SU-DHL-6 (cell line): ENCODE measurements at regions not wholly inside any gene's neighbourhood (a gene's known extent, or its start where the extent isn't known, plus 50 kb on each side); places are given as distances from the start of the nearest gene placed in this dataset.

ENCODE experiments used
- H2AFZ ChIP-seq: fragments of 200-600 bp; sonication (generic); 2 replicates; pipeline ENCODE4 v1.6.1; 2014; ENCODE audit warnings: low read depth, mild to moderate bottlenecking, moderate library complexity, mixed read lengths, antibody characterized with exemption, low read length; ENCODE audit not compliant: severe bottlenecking
- H3F3A ChIP-seq: fragments of 200-600 bp; shearing (Covaris generic); 2 replicates; pipeline ENCODE4 v1.6.0; 2016; ENCODE audit warnings: antibody characterized with exemption, mild to moderate bottlenecking; ENCODE audit not compliant: insufficient read depth
- H3K27ac ChIP-seq: fragments of 200-600 bp; sonication (generic); 2 replicates; pipeline ENCODE4 v1.5.1; 2016; ENCODE audit warnings: low read depth, mild to moderate bottlenecking, low read length, moderate library complexity, mixed read lengths
- H3K27me3 ChIP-seq: fragments of 200-600 bp; sonication (generic), shearing (Covaris generic); 2 replicates; pipeline ENCODE4 v1.6.0; 2014; ENCODE audit warnings: mild to moderate bottlenecking, low read length
- H3K36me3 ChIP-seq: fragments of 200-600 bp; sonication (generic); 2 replicates; pipeline ENCODE4 v1.6.1; 2014; ENCODE audit warnings: mild to moderate bottlenecking, low read length, mixed read lengths
- H3K4me2 ChIP-seq: fragments of 300-600, 200-600 bp; shearing (Covaris generic), sonication (generic); 2 replicates; pipeline ENCODE4 v1.6.0; 2014; ENCODE audit warnings: low read length, low read depth, mild to moderate bottlenecking; ENCODE audit not compliant: poor library complexity, severe bottlenecking
- H3K4me3 ChIP-seq: fragments of 200-600 bp; sonication (generic); 2 replicates; pipeline ENCODE4 v1.5.1; 2014; ENCODE audit warnings: antibody characterized with exemption, low read length, mild to moderate bottlenecking, mixed read lengths; ENCODE audit not compliant: insufficient read depth, poor library complexity, severe bottlenecking
- H3K79me2 ChIP-seq: fragments of 200-600 bp; sonication (generic); 2 replicates; pipeline ENCODE4 v1.6.1; 2014; ENCODE audit warnings: mild to moderate bottlenecking, low read length, moderate library complexity; ENCODE audit not compliant: insufficient read depth
- H3K9ac ChIP-seq: fragments of 200-600 bp; sonication (generic); 2 replicates; pipeline ENCODE4 v1.7.0; 2014; ENCODE audit warnings: mild to moderate bottlenecking, low read length
- H3K9me2 ChIP-seq: fragments of 200-600 bp; sonication (generic); replicated peaks from 2 replicates; pipeline ENCODE4 v1.6.1; 2014; ENCODE audit warnings: low read length; ENCODE audit not compliant: insufficient read depth
- H3K9me3 ChIP-seq: fragments of 200-600 bp; sonication (generic); 2 replicates; pipeline ENCODE4 v1.6.1; 2014; ENCODE audit warnings: low read length, mixed read lengths; ENCODE audit not compliant: insufficient read depth
- H4K20me1 ChIP-seq: fragments of 200-600 bp; sonication (generic); 2 replicates; pipeline ENCODE4 v1.6.1; 2014; ENCODE audit warnings: low read depth, mild to moderate bottlenecking, antibody characterized with exemption, low read length, moderate library complexity, mixed read lengths
- EZH2phosphoT487 ChIP-seq: fragments of 200-600 bp; sonication (generic), shearing (Covaris generic); conservative IDR thresholded peaks from 2 replicates; pipeline ENCODE4 v1.6.1; 2018; ENCODE audit warnings: mild to moderate bottlenecking, antibody characterized with exemption, low read length, moderate library complexity, mixed read lengths
- TF ChIP-seq, protein P1 (sequence below): fragments of 200-600 bp; sonication (generic); IDR thresholded peaks from one replicate; pipeline ENCODE4 v1.5.1; 2017; ENCODE audit warnings: antibody characterized with exemption, mild to moderate bottlenecking, low read length, moderate library complexity; ENCODE audit not compliant: insufficient read depth, poor library complexity, severe bottlenecking

DNA sequence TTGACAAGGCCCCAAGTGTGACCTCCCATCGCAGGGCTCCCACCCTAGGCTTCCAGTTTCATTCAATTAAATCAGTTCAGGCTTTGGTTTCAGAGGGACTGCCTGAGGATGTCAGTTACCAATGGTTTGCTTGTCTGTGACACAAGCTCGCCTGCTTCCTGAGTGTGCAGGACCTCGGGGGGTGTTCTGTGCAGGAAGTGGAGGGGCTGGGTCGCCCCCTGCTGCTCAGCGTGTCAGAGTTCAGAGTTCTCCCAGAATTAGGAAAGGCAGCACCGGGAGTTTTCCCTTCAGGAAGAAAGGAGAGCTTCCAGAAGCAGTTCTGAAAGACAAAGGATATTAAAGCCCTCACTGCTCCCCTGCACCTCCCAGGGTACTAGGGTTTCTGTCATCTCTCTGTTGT lies 50.8 kb upstream of the TGM3 start:
- no peak overlapping the region for H3K27ac ChIP-seq
- no peaks in the 10 kb centered on the region for H3K36me3 ChIP-seq
- H4K20me1 ChIP-seq, result no peaks in the 10 kb centered on the region
- H3K27me3 ChIP-seq, result no peaks in the 10 kb centered on the region
- no peak overlapping the region for H3K4me3 ChIP-seq
- H3K9me3 ChIP-seq, result no peaks in the 10 kb centered on the region
- H2AFZ ChIP-seq, result no peak overlapping the region
- no peaks in the 10 kb centered on the region for H3F3A ChIP-seq
- H3K9me2 ChIP-seq, result no peaks in the 10 kb centered on the region
- no peak overlapping the region for H3K4me2 ChIP-seq
- TF ChIP-seq, protein P1, sequence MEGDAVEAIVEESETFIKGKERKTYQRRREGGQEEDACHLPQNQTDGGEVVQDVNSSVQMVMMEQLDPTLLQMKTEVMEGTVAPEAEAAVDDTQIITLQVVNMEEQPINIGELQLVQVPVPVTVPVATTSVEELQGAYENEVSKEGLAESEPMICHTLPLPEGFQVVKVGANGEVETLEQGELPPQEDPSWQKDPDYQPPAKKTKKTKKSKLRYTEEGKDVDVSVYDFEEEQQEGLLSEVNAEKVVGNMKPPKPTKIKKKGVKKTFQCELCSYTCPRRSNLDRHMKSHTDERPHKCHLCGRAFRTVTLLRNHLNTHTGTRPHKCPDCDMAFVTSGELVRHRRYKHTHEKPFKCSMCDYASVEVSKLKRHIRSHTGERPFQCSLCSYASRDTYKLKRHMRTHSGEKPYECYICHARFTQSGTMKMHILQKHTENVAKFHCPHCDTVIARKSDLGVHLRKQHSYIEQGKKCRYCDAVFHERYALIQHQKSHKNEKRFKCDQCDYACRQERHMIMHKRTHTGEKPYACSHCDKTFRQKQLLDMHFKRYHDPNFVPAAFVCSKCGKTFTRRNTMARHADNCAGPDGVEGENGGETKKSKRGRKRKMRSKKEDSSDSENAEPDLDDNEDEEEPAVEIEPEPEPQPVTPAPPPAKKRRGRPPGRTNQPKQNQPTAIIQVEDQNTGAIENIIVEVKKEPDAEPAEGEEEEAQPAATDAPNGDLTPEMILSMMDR, result no peak
- TF ChIP-seq EZH2phosphoT487, result no peak
- H3K79me2 ChIP-seq, result no peaks in the 10 kb centered on the region
- no peak overlapping the region for H3K9ac ChIP-seq

DNA sequence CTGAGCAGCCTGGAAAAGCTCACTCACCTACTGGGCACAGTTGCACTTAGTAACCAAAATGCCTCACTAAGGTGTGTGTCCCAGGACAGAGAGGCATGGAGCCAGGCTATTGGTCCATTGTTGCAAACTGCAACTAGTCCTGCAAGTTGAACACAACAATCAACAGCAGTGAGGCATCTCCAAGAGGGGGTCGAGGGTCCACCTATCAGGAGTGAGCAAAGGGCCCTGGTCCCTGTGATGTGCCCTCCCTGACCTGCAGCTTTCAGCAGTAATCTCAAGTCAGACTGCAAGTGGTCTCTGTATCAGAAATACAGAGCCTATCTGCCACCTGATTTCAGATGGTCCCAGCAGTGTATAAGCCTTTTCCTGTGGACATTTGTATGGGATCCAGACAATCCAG lies 50.2 kb upstream of the TGM3 start:
- no peaks in the 10 kb centered on the region for H3K9me2 ChIP-seq
- H3K4me2 ChIP-seq, result no peak overlapping the region
- H3K4me3 ChIP-seq, result no peak overlapping the region
- H3K9ac ChIP-seq, result no peak overlapping the region
- TF ChIP-seq, protein P1, result no peak
- TF ChIP-seq EZH2phosphoT487, result no peak
- no peaks in the 10 kb centered on the region for H3F3A ChIP-seq
- no peaks in the 10 kb centered on the region for H4K20me1 ChIP-seq
- H3K27ac ChIP-seq, result no peak overlapping the region
- H3K36me3 ChIP-seq, result no peaks in the 10 kb centered on the region
- H3K79me2 ChIP-seq, result no peaks in the 10 kb centered on the region
- H3K27me3 ChIP-seq, result no peaks in the 10 kb centered on the region
- no peaks in the 10 kb centered on the region for H3K9me3 ChIP-seq
- H2AFZ ChIP-seq, result no peak overlapping the region
